Stimulated activated naive CD8-positive, alpha-beta T cell treated with anti-CD3 and anti-CD28 coated beads, Interleukin-15, Interleukin-2, amounts not matched to agents 100 U/mL and 50 U/mL, for 24 hours (primary cell): ENCODE measurements at regions not wholly inside any gene's neighbourhood (a gene's known extent, or its start where the extent isn't known, plus 50 kb on each side); places are given as distances from the start of the nearest gene placed in this dataset.
"Not testable (repeated sequence)": the region's sequence is repeated elsewhere in the genome, so short reads cannot be mapped to it uniquely, and the experiment has no call there.

Source experiments
- ATAC-seq: fragments of 150-1000 bp; cut with Tn5 transposase; one replicate; pipeline ENCODE4 v1.10.0; 2021
- DNase-seq: peaks from one replicate; pipeline ENCODE4 v3.0.0; 2021

GRCh38 chr13:64684108-64684507, 2546.0 kb downstream of the PCDH9 start:
- ATAC-seq (no peak), DNase-seq (no peak)

GRCh38 chr13:64680739-64681138, 2549.4 kb downstream of the PCDH9 start:
- no peak for DNase-seq
- ATAC-seq = no peak

GRCh38 chr13:64675255-64675892, 2554.8 kb downstream of the PCDH9 start:
- ATAC-seq = no peak

GRCh38 chr13:64674126-64674525, 2556.0 kb downstream of the PCDH9 start:
- DNase-seq = no peak
- ATAC-seq = no peak

More at GRCh38 chr13:64675255-64675892, 2554.8 kb downstream of the PCDH9 start:
- no peak for DNase-seq

GRCh38 chr13:64672751-64673150, 2557.4 kb downstream of the PCDH9 start:
- no peak for DNase-seq
- ATAC-seq = no peak

- ATAC-seq (no peak), DNase-seq (no peak)
These were observed 2567.1 kb downstream of the PCDH9 start for GRCh38 chr13:64662887-64663593.

- DNase-seq (no peak), ATAC-seq (no peak)
These were observed 2581.8 kb downstream of the PCDH9 start for GRCh38 chr13:64648293-64648692.

GRCh38 chr13:64643066-64643465, 2587.1 kb downstream of the PCDH9 start:
- DNase-seq (no peak), ATAC-seq (no peak)

- ATAC-seq (no peak), DNase-seq (no peak)
These were observed 2590.1 kb downstream of the PCDH9 start for GRCh38 chr13:64640002-64640401.

- DNase-seq = no peak
- no peak for ATAC-seq
These were observed 2590.9 kb downstream of the PCDH9 start for GRCh38 chr13:64639206-64639605.

GRCh38 chr13:64633948-64634347, 2596.2 kb downstream of the PCDH9 start:
- DNase-seq (no peak), ATAC-seq (no peak)

- ATAC-seq (no peak), DNase-seq (no peak)
These were observed 2602.5 kb downstream of the PCDH9 start for GRCh38 chr13:64627654-64628053.

- ATAC-seq (no peak), DNase-seq (no peak)
These were observed 2604.0 kb downstream of the PCDH9 start for GRCh38 chr13:64626105-64626504.

- ATAC-seq = no peak
These were observed 2612.9 kb downstream of the PCDH9 start for GRCh38 chr13:64617231-64617630.

GRCh38 chr13:64591971-64592370, 2638.2 kb downstream of the PCDH9 start:
- DNase-seq (no peak), ATAC-seq (no peak)

More at GRCh38 chr13:64617231-64617630, 2612.9 kb downstream of the PCDH9 start:
- no peak for DNase-seq

GRCh38 chr13:64579331-64579730, 2650.8 kb downstream of the PCDH9 start:
- ATAC-seq = no peak
- DNase-seq = no peak

- DNase-seq = no peak
- ATAC-seq = no peak
These were observed 2661.4 kb downstream of the PCDH9 start for GRCh38 chr13:64568748-64569147.

- not testable (repeated sequence) for DNase-seq, ATAC-seq
These were observed 2672.1 kb downstream of the PCDH9 start for GRCh38 chr13:64558031-64558430.

GRCh38 chr13:64556376-64556775, 2673.8 kb downstream of the PCDH9 start:
- DNase-seq (no peak), ATAC-seq (no peak)

GRCh38 chr13:64553411-64554129, 2676.6 kb downstream of the PCDH9 start:
- ATAC-seq = no peak
- no peak for DNase-seq

GRCh38 chr13:64551755-64552154, 2678.4 kb downstream of the PCDH9 start:
- no peak for ATAC-seq
- no peak for DNase-seq

GRCh38 chr13:64546371-64546770, 2683.8 kb downstream of the PCDH9 start:
- DNase-seq (no peak), ATAC-seq (no peak)

GRCh38 chr13:64540976-64541375, 2689.2 kb downstream of the PCDH9 start:
- DNase-seq (no peak), ATAC-seq (no peak)
